NCI-H1930 (cell line): ENCODE measurements at regions not wholly inside any gene's neighbourhood (a gene's known extent, or its start where the extent isn't known, plus 50 kb on each side); places are given as distances from the start of the nearest gene placed in this dataset.

Experiments
- DNase-seq, 2 experiments: peaks; one replicate each; lab custom pipeline; 2025; lab: John Stamatoyannopoulos, UW

- DNase-seq: no peak
These were observed 83.2 kb upstream of the DNAH14 start for GRCh38 chr1:224846119-224846907.

DNA sequence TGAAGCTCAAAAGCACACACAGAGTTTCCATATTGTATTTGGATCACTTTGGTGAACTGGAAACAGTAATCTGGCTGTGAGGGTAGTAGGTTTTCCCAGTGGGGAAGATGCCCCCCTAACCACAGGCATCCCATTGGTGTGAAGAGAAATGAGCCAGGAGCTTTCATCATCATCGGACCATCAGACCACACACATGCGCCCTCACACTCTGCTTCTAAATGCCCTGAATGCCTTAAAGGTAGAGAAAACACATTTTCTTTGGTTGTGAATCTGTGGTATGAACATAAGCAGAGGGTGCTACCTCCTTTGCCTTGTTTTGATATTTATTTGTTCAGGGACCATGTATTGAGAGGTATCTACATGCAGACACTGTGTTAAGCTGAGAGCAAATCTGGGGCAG is 79.0 kb upstream of the DNAH14 start:
- DNase-seq: no peak

- DNase-seq: peak in 1 of 2 experiments; percentile 28
These were observed 78.1 kb upstream of the DNAH14 start for GRCh38 chr1:224851210-224851847.

DNA sequence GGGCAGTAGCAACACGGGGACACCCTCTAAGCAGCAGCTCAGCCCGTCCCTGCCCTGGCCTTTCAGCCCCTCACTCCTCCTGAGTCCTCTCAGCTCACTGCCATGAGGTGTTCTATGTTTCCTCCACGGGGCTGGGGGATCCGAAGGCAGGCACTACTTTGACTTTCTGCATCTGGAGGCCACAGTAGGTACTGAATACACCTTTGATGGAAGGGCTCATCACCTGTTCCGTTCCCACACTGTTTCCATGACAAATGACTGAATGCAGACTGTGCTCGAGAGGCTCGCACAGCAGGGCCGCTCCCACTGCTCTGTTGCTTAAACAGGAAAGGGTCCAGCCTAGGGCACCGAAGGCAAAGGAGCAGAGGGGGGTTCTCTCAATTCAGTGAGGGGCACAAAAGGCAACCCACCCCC is 77.6 kb upstream of the DNAH14 start:
- DNase-seq: no peak

DNA sequence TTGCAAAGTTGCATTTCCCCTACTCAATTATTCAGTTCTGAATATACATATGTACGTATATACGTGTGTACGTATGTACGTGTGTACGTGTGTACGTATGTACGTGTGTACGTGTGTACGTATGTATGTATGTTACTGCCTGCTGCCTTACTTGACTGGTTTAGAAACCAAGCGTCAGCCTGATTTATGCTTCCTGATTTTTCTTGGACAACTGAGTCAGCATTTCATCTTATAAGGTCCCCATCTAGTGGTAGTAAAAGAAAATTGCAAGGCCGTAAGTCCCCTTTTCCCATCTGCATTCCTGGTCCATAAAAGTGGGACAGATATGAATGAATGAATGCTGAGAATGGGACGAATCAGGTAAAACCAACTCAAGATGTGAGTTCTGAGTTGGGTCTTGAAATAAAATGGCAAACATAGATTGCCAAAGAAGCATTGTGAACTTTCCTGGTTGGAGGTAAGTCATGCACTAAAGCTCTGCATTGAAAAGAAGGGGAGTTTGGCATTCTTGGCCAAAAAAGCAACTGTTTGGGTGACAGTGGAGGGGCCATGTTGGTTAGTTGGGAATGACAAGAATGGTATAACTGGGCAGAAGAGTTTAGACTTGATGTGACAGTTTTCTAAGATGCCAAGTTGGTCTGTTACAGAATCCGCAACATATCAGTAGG is 76.4 kb upstream of the DNAH14 start:
- no peak for DNase-seq

DNA sequence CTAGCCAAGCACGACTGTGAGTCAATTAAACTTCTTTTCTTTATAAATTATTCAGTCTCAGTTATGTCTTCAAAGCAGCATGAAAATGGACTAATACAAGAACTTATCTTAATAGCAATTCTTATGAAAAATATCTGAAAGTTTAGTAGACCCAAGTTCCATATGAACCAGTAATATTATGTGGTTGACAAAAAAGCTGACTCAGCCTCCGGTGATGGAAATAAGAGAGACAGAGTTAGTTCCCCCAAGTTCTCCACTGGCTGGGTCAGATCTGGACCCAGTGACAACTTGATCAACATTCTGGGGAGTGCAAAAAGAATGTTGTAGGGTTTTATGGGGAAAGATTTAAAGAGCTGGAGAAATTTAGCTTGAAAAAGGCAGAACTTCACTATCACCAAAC is 72.5 kb upstream of the DNAH14 start:
- DNase-seq: no peak

- DNase-seq: no peak
These were observed 69.8 kb upstream of the DNAH14 start for GRCh38 chr1:224859651-224860050.

GRCh38 chr1:224860488-224861338 is 68.8 kb upstream of the DNAH14 start:
- DNase-seq: no peak

DNA sequence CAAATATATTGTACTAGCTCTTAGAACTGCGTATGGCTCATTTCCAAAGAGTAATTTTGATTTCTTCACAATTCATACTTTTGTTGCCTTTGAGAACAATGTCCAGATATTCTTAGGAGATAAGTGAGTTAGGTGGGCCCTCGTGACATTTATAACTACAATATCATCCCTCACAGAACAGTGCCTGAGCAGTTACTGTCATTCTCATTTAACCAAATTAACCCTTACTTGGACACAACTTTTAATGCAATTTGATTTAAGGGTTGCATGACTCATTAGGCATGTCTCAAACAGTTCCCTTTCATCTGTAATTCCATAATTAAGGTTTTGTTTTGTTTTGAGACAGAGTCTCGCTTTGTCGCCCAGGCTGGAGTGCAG is 68.1 kb upstream of the DNAH14 start:
- no peak for DNase-seq

DNA sequence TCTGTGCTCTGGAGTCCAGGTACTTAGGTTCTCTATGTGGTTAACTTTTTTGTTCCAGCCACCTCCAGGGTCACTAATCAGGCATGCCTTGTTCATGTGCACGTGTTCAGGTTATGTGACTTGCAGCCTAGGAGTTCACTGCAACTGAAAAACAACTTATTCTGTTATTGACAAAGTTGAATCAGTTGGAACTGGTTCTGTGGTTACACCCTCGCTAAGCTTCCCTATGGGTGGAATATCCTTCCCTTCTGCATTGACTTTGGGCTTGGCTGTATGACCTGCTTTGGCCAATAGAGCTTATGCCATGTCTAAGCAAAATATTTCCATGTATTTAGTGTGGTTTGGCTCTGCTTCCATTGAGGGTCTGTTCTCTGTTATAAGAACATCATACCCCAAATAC is 66.0 kb upstream of the DNAH14 start:
- DNase-seq: no peak

GRCh38 chr1:224864006-224864405 is 65.5 kb upstream of the DNAH14 start:
- DNase-seq: no peak

GRCh38 chr1:224865510-224865909 is 64.0 kb upstream of the DNAH14 start:
- no peak for DNase-seq

DNA sequence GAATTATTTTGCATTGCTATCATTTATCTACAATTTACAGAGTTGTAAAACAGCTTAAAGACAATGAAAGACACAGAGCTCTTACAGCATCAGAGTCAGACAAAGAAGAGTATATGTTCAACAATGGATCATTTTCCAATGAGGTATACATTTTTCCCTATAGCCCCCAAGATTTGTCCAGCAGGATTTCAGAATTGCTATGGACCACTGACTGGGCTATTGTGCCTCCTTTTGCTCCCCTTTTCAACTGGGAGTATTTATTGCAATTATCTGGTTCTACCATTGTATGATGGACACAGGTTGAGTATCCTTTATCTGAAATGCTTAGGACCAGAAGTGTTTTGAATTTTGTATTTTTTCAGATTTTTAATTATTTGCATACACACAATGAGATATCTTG is 62.5 kb upstream of the DNAH14 start:
- no peak for DNase-seq

- no peak for DNase-seq
These were observed 61.8 kb upstream of the DNAH14 start for GRCh38 chr1:224867715-224868114.

DNA sequence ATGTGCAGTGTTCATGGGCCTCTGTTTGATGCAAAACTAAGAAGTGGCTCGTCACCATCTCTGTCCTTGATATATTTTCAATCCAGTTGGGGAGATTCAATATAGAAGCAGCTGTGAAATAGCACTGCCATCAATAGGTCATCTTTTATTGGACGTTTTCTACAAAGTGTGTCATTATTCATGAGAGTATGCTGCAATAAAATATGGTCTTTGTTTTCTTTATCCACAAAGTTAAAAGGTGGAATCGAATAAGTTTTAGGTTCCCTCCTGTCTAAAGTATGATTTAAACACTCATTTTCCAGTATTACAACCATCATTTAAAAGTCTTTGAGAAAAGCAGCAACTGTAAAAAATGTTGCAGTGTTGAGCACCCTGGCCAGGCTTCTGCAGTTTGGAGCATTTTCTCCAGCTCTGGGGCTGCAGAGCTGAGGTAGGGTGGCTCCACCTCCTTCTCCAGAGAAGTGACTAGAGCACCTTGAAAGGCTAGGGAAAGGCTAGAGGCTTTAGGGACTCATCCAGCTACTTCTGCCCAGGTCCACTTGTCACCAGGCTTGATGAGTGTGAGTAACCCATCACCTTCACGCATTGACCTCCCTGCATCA is 56.5 kb upstream of the DNAH14 start:
- DNase-seq: no peak

DNA sequence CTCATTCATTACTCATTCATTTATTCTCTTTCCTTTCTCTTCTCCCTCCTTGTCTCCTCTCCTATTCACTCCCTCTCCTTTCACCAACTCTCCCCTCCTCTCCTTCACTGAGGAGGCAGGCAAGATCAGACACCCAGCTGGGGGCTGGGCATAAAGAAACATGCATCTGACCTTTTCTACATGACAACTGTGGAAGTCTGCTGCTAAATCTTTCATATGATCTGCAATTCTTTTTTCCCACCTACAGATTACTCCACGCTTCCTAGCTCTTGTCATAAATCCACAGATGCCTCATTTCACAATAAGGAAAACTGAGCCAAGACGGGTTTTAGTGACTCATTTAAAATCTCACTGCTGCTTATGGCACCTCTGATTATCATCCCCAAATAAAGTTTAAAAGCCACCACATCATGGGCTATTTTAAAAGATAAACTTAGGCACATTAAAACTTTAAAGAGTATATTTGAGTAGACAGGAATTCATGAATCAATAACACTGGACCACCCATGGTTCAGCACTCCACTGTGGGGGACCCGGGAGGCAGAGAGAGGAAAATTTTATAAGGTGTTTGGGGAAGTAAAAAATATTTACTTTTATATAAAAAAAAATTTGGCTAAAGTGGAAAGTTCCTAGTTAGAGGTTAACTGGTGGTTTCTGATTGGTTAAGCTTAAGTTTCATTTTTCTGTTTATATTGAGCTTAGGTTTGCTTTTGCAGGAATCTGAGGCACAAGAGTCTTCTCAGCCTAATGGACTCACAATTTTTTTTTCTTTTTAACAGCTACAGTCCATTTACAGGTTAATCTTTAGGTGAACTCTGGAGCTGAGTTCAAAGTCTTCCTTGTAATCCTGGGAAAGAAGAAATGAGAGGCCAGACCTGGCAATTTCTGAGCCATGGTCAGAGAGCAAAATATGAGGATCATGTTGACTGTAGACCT is 55.8 kb upstream of the DNAH14 start:
- no peak for DNase-seq

GRCh38 chr1:224874775-224875174 is 54.7 kb upstream of the DNAH14 start:
- DNase-seq: no peak

DNA sequence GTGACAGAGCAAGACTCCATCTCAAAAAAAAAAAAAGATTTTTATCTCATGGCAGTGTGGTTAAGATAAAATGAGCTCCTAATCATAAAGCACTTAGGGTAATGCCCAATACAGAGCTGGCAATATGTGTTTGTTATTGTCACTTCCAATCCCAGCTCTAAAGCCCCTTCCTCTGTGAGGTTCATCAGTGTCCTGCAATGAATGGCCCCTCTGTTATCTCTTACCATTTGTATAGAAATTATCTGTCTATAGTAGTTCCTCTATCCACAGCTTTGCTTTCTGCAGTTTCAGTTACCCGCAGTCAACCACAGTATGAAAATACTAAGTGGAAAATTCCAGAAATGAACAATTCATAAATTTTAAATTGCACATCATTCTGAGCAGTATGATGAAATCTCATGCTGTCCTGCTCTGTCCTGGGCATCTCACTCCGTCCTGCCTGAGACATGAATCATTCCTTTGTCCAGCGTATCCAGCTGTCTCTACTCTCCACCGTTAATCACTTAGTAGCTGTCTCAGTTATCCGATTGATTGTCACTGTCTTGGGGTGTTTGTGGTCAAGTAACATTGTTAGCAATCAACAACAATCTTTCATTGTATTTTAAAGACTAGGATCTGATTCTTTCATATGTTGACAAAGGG is 50.2 kb upstream of the DNAH14 start:
- DNase-seq: no peak
